ENCODE measurements at regions not wholly inside any gene's neighbourhood (a gene's known extent, or its start where the extent isn't known, plus 50 kb on each side); places are given as distances from the start of the nearest gene placed in this dataset.

GRCh38 chr12:85680881-85681280 lies 155.3 kb downstream of the RASSF9 start:
- TF ChIP-seq, protein P1, sequence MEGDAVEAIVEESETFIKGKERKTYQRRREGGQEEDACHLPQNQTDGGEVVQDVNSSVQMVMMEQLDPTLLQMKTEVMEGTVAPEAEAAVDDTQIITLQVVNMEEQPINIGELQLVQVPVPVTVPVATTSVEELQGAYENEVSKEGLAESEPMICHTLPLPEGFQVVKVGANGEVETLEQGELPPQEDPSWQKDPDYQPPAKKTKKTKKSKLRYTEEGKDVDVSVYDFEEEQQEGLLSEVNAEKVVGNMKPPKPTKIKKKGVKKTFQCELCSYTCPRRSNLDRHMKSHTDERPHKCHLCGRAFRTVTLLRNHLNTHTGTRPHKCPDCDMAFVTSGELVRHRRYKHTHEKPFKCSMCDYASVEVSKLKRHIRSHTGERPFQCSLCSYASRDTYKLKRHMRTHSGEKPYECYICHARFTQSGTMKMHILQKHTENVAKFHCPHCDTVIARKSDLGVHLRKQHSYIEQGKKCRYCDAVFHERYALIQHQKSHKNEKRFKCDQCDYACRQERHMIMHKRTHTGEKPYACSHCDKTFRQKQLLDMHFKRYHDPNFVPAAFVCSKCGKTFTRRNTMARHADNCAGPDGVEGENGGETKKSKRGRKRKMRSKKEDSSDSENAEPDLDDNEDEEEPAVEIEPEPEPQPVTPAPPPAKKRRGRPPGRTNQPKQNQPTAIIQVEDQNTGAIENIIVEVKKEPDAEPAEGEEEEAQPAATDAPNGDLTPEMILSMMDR (conservative IDR thresholded peaks at IDR 0.05 in 1 of 2, IDR thresholded peaks at IDR 0.05 in 1 of 2; ENCODE audit: low read depth in 1 of 2, low read length in 2 of 2): no peak
- no peak for TF ChIP-seq EZH2 (IDR thresholded peaks at IDR 0.05; ENCODE audit: low read length, missing control alignments)
